Ascending aorta (tissue), 2 donors: ENCODE measurements at regions not wholly inside any gene's neighbourhood (a gene's known extent, or its start where the extent isn't known, plus 50 kb on each side); places are given as distances from the start of the nearest gene placed in this dataset.

Experiments used
- DNase-seq, 2 donors: peaks; one replicate each; pipeline ENCODE4 v3.0.0-alpha.2; 2019; ENCODE audit warnings: low spot score in 2 of 2
- H3K27ac ChIP-seq, 2 donors: fragments of 200-600 bp; sonication (generic); one replicate each; pipeline ENCODE4 v1.5.1; 2016 to 2017; ENCODE audit warnings: mild to moderate bottlenecking in 1 of 2
- H3K27me3 ChIP-seq: fragments of 200-600 bp; sonication (generic); one replicate; pipeline ENCODE4 v1.5.1; 2017
- H3K36me3 ChIP-seq, 2 donors: fragments of 200-600 bp; sonication (generic); one replicate each; pipeline ENCODE4 v1.5.1; 2016
- H3K4me1 ChIP-seq, 2 donors: fragments of 200-600 bp; sonication (generic); one replicate each; pipeline ENCODE4 v1.5.1; 2016 to 2017; ENCODE audit warnings: mild to moderate bottlenecking in 1 of 2
- H3K4me3 ChIP-seq, 2 donors: fragments of 200-600 bp; sonication (generic); one replicate each; pipeline ENCODE4 v1.5.1; 2016 to 2017; ENCODE audit warnings: mild to moderate bottlenecking in 1 of 2
- H3K9me3 ChIP-seq, 2 donors: fragments of 200-600 bp; sonication (generic); one replicate each; pipeline ENCODE4 v1.5.1; 2016
- CTCF ChIP-seq, 3 experiments: fragments of 200-600 bp in 2 of 3; fragments of 450-650 bp in 1 of 3; sonication (generic) in 2 of 3; IDR thresholded peaks; one replicate each; pipeline ENCODE4 v1.5.1; 2016 to 2019; ENCODE audit warnings: antibody characterized with exemption in 3 of 3, mild to moderate bottlenecking in 1 of 3, moderate library complexity in 1 of 3
- intact Hi-C: fragments of 100-400 bp; cut with DNase I; formaldehyde crosslinking; loops from one replicate; pipeline ENCODE4 v1.15.1; 2023

GRCh38 chr3:17932136-17932771 is 189.8 kb upstream of the TBC1D5 start:
- no peaks in the 10 kb centered on the region for H3K4me1 ChIP-seq
- H3K27ac ChIP-seq, result no peak overlapping the region
- no peak for TF ChIP-seq CTCF (IDR thresholded peaks at IDR 0.05)
- intact Hi-C loops, result no loop called here
- H3K27me3 ChIP-seq, result no peaks in the 10 kb centered on the region
- no peak overlapping the region for H3K4me3 ChIP-seq
- no peak for DNase-seq
- H3K9me3 ChIP-seq, result no peaks in the 10 kb centered on the region
- no peaks in the 10 kb centered on the region for H3K36me3 ChIP-seq

- TF ChIP-seq CTCF (IDR thresholded peaks at IDR 0.05), result no peak
- Histone ChIP-seq H3K27me3 (no peaks in the 10 kb centered on the region), H3K27ac (no peak overlapping the region), H3K9me3 (no peaks in the 10 kb centered on the region), H3K4me1 (no peaks in the 10 kb centered on the region), H3K4me3 (no peak overlapping the region), H3K36me3 (no peaks in the 10 kb centered on the region)
- intact Hi-C loops, result no loop called here
- no peak for DNase-seq
Observed at GRCh38 chr3:17931131-17931530, 188.7 kb upstream of the TBC1D5 start.

DNA sequence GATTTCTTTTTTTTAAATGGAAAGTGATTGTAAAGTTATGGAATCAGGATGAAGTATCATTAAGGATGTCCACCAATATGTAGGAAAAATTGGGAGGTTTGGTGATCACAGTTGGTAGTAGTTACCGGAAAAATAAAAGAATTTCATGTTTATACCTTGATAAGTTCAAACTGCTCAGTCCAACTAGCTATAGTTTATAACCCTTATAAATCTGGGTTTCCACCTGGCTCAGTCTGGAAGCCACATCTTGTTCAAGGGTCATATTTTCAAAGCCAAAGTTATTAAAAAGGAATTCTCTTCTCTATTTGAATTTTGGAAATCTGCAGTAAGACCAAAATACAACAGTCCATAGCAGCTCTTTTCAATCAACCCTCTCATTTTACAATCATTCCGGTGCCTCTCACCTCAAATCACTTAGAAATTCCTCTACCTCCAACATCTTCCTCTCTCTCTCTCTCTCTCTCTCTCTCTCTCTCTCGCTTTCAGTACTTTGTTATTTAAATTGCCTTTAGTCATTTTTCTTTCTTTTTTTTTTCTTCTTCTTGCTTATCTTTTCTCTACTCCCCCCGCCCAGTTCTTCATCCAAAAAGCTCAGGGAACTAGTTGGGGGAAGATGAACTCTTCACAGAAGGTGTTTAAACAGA is 186.2 kb upstream of the TBC1D5 start:
- no peaks in the 10 kb centered on the region for H3K9me3 ChIP-seq
- intact Hi-C loops, result no loop called here
- H3K4me1 ChIP-seq, result no peaks in the 10 kb centered on the region
- H3K4me3 ChIP-seq, result no peak overlapping the region
- H3K27ac ChIP-seq, result no peak overlapping the region
- no peak for TF ChIP-seq CTCF (IDR thresholded peaks at IDR 0.05)
- H3K36me3 ChIP-seq, result no peaks in the 10 kb centered on the region
- H3K27me3 ChIP-seq, result no peaks in the 10 kb centered on the region
- no peak for DNase-seq

DNA sequence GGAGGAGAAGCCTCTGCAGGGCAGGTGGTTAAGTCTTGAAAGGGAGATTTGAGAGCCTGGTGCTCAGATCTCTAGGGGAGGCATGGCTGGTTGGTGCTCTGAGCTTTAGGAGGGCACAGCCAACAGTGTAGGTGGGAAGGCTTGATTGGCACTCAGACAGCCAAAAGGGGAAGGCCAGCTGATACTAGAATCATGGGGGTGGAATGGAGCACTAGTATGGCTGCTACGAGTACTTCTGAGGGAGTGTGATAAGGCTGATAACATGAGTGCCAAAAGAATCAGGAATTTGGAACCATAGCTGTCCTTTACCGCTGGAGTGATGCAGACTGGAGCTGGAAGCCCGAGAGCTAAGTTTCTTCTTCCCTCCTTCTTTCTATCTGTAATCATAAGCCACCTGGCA is 184.6 kb upstream of the TBC1D5 start:
- Histone ChIP-seq H3K9me3 (no peaks in the 10 kb centered on the region), H3K4me1 (no peaks in the 10 kb centered on the region), H3K36me3 (no peaks in the 10 kb centered on the region), H3K27ac (no peak overlapping the region), H3K4me3 (no peak overlapping the region), H3K27me3 (no peaks in the 10 kb centered on the region)
- intact Hi-C loops, result no loop called here
- TF ChIP-seq CTCF (IDR thresholded peaks at IDR 0.05), result no peak
- DNase-seq, result no peak

DNA sequence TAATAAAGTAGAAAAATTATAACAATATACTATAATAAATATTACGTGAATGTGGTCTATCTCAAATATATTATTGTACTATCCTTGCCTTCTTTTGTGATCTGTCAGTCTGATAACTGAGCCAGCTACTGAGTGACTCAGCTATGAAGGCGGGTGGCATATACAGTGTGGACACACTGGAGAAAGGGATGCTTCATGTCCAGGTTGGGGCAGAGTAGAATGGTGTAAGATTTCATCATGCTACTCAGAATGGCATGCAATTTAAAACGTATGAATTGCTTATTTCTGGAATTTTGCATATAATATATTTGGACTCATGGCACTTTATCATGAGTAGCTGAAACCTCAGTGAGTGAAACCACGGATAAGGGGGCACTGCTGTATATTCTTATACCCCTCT is 172.9 kb upstream of the TBC1D5 start:
- Histone ChIP-seq H3K4me1 (no peaks in the 10 kb centered on the region), H3K4me3 (no peak overlapping the region), H3K27me3 (no peaks in the 10 kb centered on the region), H3K27ac (no peak overlapping the region), H3K9me3 (no peaks in the 10 kb centered on the region), H3K36me3 (no peaks in the 10 kb centered on the region)
- TF ChIP-seq CTCF (IDR thresholded peaks at IDR 0.05), result no peak
- intact Hi-C loops, result no loop called here
- no peak for DNase-seq
